ENCODE measurements at regions not wholly inside any gene's neighbourhood (a gene's known extent, or its start where the extent isn't known, plus 50 kb on each side); places are given as distances from the start of the nearest gene placed in this dataset.
A peak's percentile ranks its signal among the peaks of the same experiment; 100 is the strongest.

GRCh38 chr10:128741680-128742079, 615.5 kb upstream of the MKI67 start:
- H3K4me3 ChIP-seq (replicated peaks in 1 of 2; ENCODE audit: low read depth in 2 of 2, low read length in 2 of 2): no peak overlapping the region
- DNase-seq (ENCODE audit: low read depth in 2 of 2): no peak
- TF ChIP-seq CTCF (IDR thresholded peaks at IDR 0.05; ENCODE audit: low read depth, low read length): no peak

GRCh38 chr10:128744092-128744491, 617.9 kb upstream of the MKI67 start:
- no peak for TF ChIP-seq CTCF (IDR thresholded peaks at IDR 0.05; ENCODE audit: low read depth, low read length)
- no peak overlapping the region for H3K4me3 ChIP-seq (replicated peaks in 1 of 2; ENCODE audit: low read depth in 2 of 2, low read length in 2 of 2)
- no peak for DNase-seq (ENCODE audit: low read depth in 2 of 2)

GRCh38 chr10:128744811-128745305, 618.6 kb upstream of the MKI67 start:
- no peak for DNase-seq (ENCODE audit: low read depth in 2 of 2)
- no peak overlapping the region for H3K4me3 ChIP-seq (replicated peaks in 1 of 2; ENCODE audit: low read depth in 2 of 2, low read length in 2 of 2)
- TF ChIP-seq CTCF (IDR thresholded peaks at IDR 0.05; ENCODE audit: low read depth, low read length): no peak

- no peak for TF ChIP-seq CTCF (IDR thresholded peaks at IDR 0.05; ENCODE audit: low read depth, low read length)
- no peak overlapping the region for H3K4me3 ChIP-seq (replicated peaks in 1 of 2; ENCODE audit: low read depth in 2 of 2, low read length in 2 of 2)
- no peak for DNase-seq (ENCODE audit: low read depth in 2 of 2)
Observed at GRCh38 chr10:128747582-128748346, 621.5 kb upstream of the MKI67 start.

GRCh38 chr10:128751284-128751683, 625.1 kb upstream of the MKI67 start:
- TF ChIP-seq CTCF (IDR thresholded peaks at IDR 0.05; ENCODE audit: low read depth, low read length): no peak
- peak in 1 of 2 donors; percentile 80 for DNase-seq (ENCODE audit: low read depth in 2 of 2)
- no peak overlapping the region for H3K4me3 ChIP-seq (replicated peaks in 1 of 2; ENCODE audit: low read depth in 2 of 2, low read length in 2 of 2)

- no peak overlapping the region for H3K4me3 ChIP-seq (replicated peaks in 1 of 2; ENCODE audit: low read depth in 2 of 2, low read length in 2 of 2)
- no peak for TF ChIP-seq CTCF (IDR thresholded peaks at IDR 0.05; ENCODE audit: low read depth, low read length)
- no peak for DNase-seq (ENCODE audit: low read depth in 2 of 2)
Observed at GRCh38 chr10:128751851-128752250, 625.6 kb upstream of the MKI67 start.
